WTC11 (cell line): ENCODE measurements at regions not wholly inside any gene's neighbourhood (a gene's known extent, or its start where the extent isn't known, plus 50 kb on each side); places are given as distances from the start of the nearest gene placed in this dataset.

Experiments used
- ATAC-seq: fragments of 200-7000 bp; cut with Tn5 transposase; 2 replicates; pipeline ENCODE4 v1.10.0; 2021; ENCODE audit warnings: mild to moderate bottlenecking, moderate library complexity
- CTCF ChIA-PET: fragments of 300-600 bp; sonication (Branson Sonifier 250); formaldehyde crosslinking; loops from one replicate; lab custom pipeline; 2021; ENCODE audit warnings: antibody characterized with exemption; lab: Charles Lee
- POLR2A ChIA-PET: fragments of 350-600 bp; sonication (Branson Sonifier 250); formaldehyde crosslinking; loops from one replicate; lab custom pipeline; 2021; ENCODE audit warnings: antibody characterized with exemption; lab: Charles Lee
- DNase-seq: peaks from one replicate; pipeline ENCODE4 v3.0.0; 2021; ENCODE audit warnings: low spot score
- H3K27ac Mint-ChIP-seq: 2 replicates; pipeline ENCODE4 v1.8.0; 2021; ENCODE audit warnings: mixed read lengths
- H3K27me3 Mint-ChIP-seq: 2 replicates; pipeline ENCODE4 v1.8.0; 2021; ENCODE audit warnings: low read depth, mild to moderate bottlenecking, moderate library complexity, mixed read lengths
- H3K36me3 Mint-ChIP-seq: 2 replicates; pipeline ENCODE4 v1.8.0; 2021; ENCODE audit warnings: mixed read lengths
- H3K4me1 Mint-ChIP-seq: 2 replicates; pipeline ENCODE4 v1.8.0; 2022; ENCODE audit warnings: mixed read lengths
- H3K4me3 Mint-ChIP-seq: 2 replicates; pipeline ENCODE4 v1.8.0; 2021; ENCODE audit warnings: mild to moderate bottlenecking, moderate library complexity, mixed read lengths
- H3K9me3 Mint-ChIP-seq: 2 replicates; pipeline ENCODE4 v1.8.0; 2021; ENCODE audit warnings: mixed read lengths
- ARID4B ChIP-seq: sonication (generic); formaldehyde crosslinking; IDR thresholded peaks from 2 replicates; pipeline ENCODE4 v1.8.0; 2023; ENCODE audit warnings: missing genetic modification reagents, mild to moderate bottlenecking, borderline replicate concordance
- CDX4 ChIP-seq: fragments of 250-450 bp; sonication (Bioruptor Pico); IDR thresholded peaks from 2 replicates; pipeline ENCODE4 v1.9.0; 2021; ENCODE audit warnings: moderate library complexity, mild to moderate bottlenecking, inconsistent platforms, borderline replicate concordance
- ESRRA ChIP-seq: sonication (generic); formaldehyde crosslinking; IDR thresholded peaks from 2 replicates; pipeline ENCODE4 v1.8.1; 2022; ENCODE audit warnings: mild to moderate bottlenecking, missing genetic modification reagents, borderline replicate concordance
- FOXJ3 ChIP-seq: sonication (generic); formaldehyde crosslinking; IDR thresholded peaks from 2 replicates; pipeline ENCODE4 v1.9.0; 2021; ENCODE audit warnings: missing genetic modification reagents, mild to moderate bottlenecking, borderline replicate concordance
- HMGA2 ChIP-seq: fragments of 250-450 bp; sonication (Bioruptor Pico); IDR thresholded peaks from 2 replicates; pipeline ENCODE4 v1.4.0; 2021; ENCODE audit warnings: mild to moderate bottlenecking, moderate library complexity
- HMGXB4 ChIP-seq: sonication (generic); formaldehyde crosslinking; IDR thresholded peaks from 2 replicates; pipeline ENCODE4 v1.8.1; 2023; ENCODE audit warnings: mild to moderate bottlenecking, moderate library complexity, missing genetic modification reagents
- NR2C2 ChIP-seq: sonication (generic); formaldehyde crosslinking; IDR thresholded peaks from 2 replicates; pipeline ENCODE4 v1.8.0; 2022; ENCODE audit warnings: mild to moderate bottlenecking, missing genetic modification reagents
- RORB ChIP-seq: fragments of 250-450 bp; sonication (Bioruptor Pico); IDR thresholded peaks from 2 replicates; pipeline ENCODE4 v1.9.0; 2021; ENCODE audit warnings: mild to moderate bottlenecking
- TCF7 ChIP-seq: sonication (generic); formaldehyde crosslinking; IDR thresholded peaks from 2 replicates; pipeline ENCODE4 v1.8.0; 2022; ENCODE audit warnings: mild to moderate bottlenecking, low read depth, missing genetic modification reagents, moderate library complexity
- TEAD4 ChIP-seq: sonication (generic); formaldehyde crosslinking; IDR thresholded peaks from 2 replicates; pipeline ENCODE4 v1.8.0; 2022; ENCODE audit warnings: mild to moderate bottlenecking, missing genetic modification reagents
- ZBTB21 ChIP-seq: sonication (generic); formaldehyde crosslinking; IDR thresholded peaks from 2 replicates; pipeline ENCODE4 v1.8.1; 2023; ENCODE audit warnings: mild to moderate bottlenecking, missing genetic modification reagents, borderline replicate concordance
- ZNF232 ChIP-seq: sonication (generic); formaldehyde crosslinking; IDR thresholded peaks from 2 replicates; pipeline ENCODE4 v1.8.0; 2022; ENCODE audit warnings: mild to moderate bottlenecking, missing genetic modification reagents
- ZNF317 ChIP-seq: sonication (generic); formaldehyde crosslinking; IDR thresholded peaks from 2 replicates; pipeline ENCODE4 v1.8.1; 2023; ENCODE audit warnings: low read depth, mild to moderate bottlenecking, moderate library complexity, missing genetic modification reagents, borderline replicate concordance
- ZNF416 ChIP-seq: fragments of 250-450 bp; sonication (Bioruptor Pico); IDR thresholded peaks from 2 replicates; pipeline ENCODE4 v1.9.0; 2021; ENCODE audit warnings: mild to moderate bottlenecking, inconsistent platforms
- ZNF671 ChIP-seq: fragments of 250-450 bp; sonication (Bioruptor Pico); IDR thresholded peaks from 2 replicates; pipeline ENCODE4 v1.8.0; 2021; ENCODE audit warnings: mild to moderate bottlenecking
- TF ChIP-seq, protein P1 (sequence below): sonication (generic); formaldehyde crosslinking; IDR thresholded peaks from 2 replicates; pipeline ENCODE4 v1.8.1; 2023; ENCODE audit warnings: mild to moderate bottlenecking, missing genetic modification reagents, moderate library complexity
- TF ChIP-seq, protein P2 (sequence below): sonication (generic); formaldehyde crosslinking; IDR thresholded peaks from 2 replicates; pipeline ENCODE4 v1.8.0; 2023; ENCODE audit warnings: mild to moderate bottlenecking, missing genetic modification reagents
- TF ChIP-seq, protein P3 (sequence below): sonication (generic); formaldehyde crosslinking; IDR thresholded peaks from 2 replicates; pipeline ENCODE4 v1.8.0; 2022; ENCODE audit warnings: mild to moderate bottlenecking, missing genetic modification reagents

- ATAC-seq (no peak), DNase-seq (no peak)
- Mint-ChIP-seq H3K9me3 (peaks cover 3% of the 10 kb centered on the region), H3K4me1 (peaks cover 47% of the 10 kb centered on the region), H3K27me3 (peaks cover 13% of the 10 kb centered on the region; the same call in 1 of the 2 replicates), H3K36me3 (no peaks in the 10 kb centered on the region), H3K4me3 (no peak overlapping the region), H3K27ac (no peak overlapping the region)
- POLR2A ChIA-PET, result no interaction called here
- TF ChIP-seq CDX4 (CRISPR knock-in tag), result no peak
- TF ChIP-seq ZBTB21 (CRISPR knock-in tag), result no peak
- no peak for TF ChIP-seq NR2C2
- TF ChIP-seq, protein P1, sequence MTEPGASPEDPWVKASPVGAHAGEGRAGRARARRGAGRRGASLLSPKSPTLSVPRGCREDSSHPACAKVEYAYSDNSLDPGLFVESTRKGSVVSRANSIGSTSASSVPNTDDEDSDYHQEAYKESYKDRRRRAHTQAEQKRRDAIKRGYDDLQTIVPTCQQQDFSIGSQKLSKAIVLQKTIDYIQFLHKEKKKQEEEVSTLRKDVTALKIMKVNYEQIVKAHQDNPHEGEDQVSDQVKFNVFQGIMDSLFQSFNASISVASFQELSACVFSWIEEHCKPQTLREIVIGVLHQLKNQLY (CRISPR knock-in tag), result no peak
- no peak for TF ChIP-seq RORB (CRISPR knock-in tag)
- TF ChIP-seq ZNF317, result no peak
- no peak for TF ChIP-seq ARID4B (CRISPR knock-in tag)
- TF ChIP-seq, protein P2, sequence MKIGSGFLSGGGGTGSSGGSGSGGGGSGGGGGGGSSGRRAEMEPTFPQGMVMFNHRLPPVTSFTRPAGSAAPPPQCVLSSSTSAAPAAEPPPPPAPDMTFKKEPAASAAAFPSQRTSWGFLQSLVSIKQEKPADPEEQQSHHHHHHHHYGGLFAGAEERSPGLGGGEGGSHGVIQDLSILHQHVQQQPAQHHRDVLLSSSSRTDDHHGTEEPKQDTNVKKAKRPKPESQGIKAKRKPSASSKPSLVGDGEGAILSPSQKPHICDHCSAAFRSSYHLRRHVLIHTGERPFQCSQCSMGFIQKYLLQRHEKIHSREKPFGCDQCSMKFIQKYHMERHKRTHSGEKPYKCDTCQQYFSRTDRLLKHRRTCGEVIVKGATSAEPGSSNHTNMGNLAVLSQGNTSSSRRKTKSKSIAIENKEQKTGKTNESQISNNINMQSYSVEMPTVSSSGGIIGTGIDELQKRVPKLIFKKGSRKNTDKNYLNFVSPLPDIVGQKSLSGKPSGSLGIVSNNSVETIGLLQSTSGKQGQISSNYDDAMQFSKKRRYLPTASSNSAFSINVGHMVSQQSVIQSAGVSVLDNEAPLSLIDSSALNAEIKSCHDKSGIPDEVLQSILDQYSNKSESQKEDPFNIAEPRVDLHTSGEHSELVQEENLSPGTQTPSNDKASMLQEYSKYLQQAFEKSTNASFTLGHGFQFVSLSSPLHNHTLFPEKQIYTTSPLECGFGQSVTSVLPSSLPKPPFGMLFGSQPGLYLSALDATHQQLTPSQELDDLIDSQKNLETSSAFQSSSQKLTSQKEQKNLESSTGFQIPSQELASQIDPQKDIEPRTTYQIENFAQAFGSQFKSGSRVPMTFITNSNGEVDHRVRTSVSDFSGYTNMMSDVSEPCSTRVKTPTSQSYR (CRISPR knock-in tag), result no peak
- TF ChIP-seq, protein P3, sequence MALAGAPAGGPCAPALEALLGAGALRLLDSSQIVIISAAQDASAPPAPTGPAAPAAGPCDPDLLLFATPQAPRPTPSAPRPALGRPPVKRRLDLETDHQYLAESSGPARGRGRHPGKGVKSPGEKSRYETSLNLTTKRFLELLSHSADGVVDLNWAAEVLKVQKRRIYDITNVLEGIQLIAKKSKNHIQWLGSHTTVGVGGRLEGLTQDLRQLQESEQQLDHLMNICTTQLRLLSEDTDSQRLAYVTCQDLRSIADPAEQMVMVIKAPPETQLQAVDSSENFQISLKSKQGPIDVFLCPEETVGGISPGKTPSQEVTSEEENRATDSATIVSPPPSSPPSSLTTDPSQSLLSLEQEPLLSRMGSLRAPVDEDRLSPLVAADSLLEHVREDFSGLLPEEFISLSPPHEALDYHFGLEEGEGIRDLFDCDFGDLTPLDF (CRISPR knock-in tag), result no peak
- TF ChIP-seq ZNF232 (CRISPR knock-in tag), result no peak
- no peak for TF ChIP-seq ZNF416 (CRISPR knock-in tag)
- TF ChIP-seq TEAD4, result no peak
- TF ChIP-seq ZNF671 (CRISPR knock-in tag), result no peak
- TF ChIP-seq HMGA2, result no peak
- no peak for TF ChIP-seq ESRRA (CRISPR knock-in tag)
- TF ChIP-seq FOXJ3 (CRISPR knock-in tag), result no peak
- TF ChIP-seq HMGXB4 (CRISPR knock-in tag), result no peak
- TF ChIP-seq TCF7, result no peak
- TF ChIP-seq, all 79 proteins: peak for 0
- CTCF ChIA-PET, result no interaction called here
Observed at GRCh38 chr4:153087671-153088194, 116.5 kb upstream of the TRIM2 start.
